Glomerular visceral epithelial cell (primary cell): ENCODE measurements at regions not wholly inside any gene's neighbourhood (a gene's known extent, or its start where the extent isn't known, plus 50 kb on each side); places are given as distances from the start of the nearest gene placed in this dataset.
"Not testable (repeated sequence)": the region's sequence is repeated elsewhere in the genome, so short reads cannot be mapped to it uniquely, and the experiment has no call there.

Experiments
- DNase-seq: peaks from one replicate; pipeline ENCODE4 v3.0.0-alpha.2; 2016; ENCODE audit errors: extremely low spot score

GRCh38 chr18:10141559-10141958 is 227.7 kb downstream of the VAPA start:
- DNase-seq, result no peak

GRCh38 chr18:10142056-10142455 is 228.2 kb downstream of the VAPA start:
- DNase-seq, result no peak

- DNase-seq, result no peak
Measured at GRCh38 chr18:10142496-10143160, 228.8 kb downstream of the VAPA start.

DNA sequence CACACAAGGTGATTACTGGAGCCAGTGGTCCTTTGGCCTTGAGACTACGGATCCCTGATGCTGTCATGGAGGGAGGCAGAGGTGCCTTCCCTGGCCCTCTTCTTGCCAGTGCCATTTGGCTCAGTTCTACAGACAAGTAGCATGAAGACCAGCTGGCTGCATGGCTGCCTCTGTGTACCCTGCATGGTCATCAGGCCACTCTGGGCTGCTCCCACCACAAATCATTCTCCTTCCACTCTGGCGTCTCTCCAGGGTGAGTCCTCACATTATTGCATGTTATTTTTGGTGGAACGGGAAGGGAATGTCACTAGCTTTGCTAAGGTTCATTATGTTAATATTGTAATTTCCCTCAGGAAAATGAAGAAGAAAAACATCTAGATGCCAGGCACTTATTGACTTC is 229.8 kb downstream of the VAPA start:
- DNase-seq, result no peak

- no peak for DNase-seq
Measured at GRCh38 chr18:10145546-10145945, 231.7 kb downstream of the VAPA start.

DNA sequence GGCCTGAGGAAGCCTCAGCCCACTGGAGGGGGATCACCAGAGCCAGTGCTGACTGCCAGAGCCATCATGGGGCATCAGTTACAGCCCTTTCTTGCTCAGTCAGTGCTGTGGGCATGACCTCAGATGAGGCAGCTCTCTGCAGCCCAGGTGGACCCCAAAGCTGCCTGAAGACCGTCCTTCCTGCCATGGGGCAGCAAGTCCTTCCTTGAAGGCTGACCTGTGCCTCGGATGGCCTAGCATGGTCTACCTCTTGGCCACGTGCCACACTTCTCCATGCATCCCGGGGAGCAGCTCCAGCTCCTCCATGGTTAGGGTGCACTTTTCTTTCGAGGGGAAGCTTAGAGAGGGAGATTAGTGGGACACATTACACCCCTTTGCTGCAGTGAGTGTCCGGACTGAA is 233.4 kb downstream of the VAPA start:
- no peak for DNase-seq

- no peak for DNase-seq
Measured at GRCh38 chr18:10147752-10148151, 233.9 kb downstream of the VAPA start.

DNA sequence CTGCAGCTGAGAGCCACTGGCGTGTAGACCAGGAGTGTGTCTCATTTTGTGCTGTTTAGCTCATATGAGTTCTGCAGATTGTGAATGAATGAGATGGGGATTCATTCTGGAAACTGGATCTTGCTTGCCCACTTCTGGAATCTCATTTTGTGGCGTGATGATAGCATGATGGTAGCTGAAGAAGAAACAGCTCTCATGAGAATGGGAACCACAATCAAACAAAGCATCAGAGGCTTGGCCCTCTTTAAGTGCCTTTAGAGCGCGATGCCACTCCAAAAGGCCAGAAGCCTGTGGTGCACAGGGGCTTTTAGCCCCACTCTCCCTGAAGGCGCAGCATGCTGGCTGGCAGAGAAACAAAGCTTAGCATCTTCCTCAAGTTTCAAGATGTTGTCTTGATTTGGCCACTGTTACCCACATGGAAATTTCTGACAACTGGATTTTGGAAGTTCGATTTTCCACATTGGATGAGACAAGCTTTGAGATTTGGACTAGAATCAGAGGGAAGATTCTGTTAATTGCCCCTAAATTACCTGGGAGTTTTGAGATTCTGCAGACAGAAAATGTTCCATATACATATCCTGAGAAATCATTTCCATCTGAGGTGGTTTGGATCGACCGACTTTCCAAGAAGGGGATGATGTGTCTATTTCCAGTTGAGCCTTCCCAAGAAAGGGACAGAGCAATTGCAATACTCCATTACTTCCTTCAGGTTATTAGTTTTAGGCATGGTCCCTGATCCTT is 234.5 kb downstream of the VAPA start:
- no peak for DNase-seq

- DNase-seq, result no peak
Measured at GRCh38 chr18:10149768-10150556, 236.1 kb downstream of the VAPA start.

DNA sequence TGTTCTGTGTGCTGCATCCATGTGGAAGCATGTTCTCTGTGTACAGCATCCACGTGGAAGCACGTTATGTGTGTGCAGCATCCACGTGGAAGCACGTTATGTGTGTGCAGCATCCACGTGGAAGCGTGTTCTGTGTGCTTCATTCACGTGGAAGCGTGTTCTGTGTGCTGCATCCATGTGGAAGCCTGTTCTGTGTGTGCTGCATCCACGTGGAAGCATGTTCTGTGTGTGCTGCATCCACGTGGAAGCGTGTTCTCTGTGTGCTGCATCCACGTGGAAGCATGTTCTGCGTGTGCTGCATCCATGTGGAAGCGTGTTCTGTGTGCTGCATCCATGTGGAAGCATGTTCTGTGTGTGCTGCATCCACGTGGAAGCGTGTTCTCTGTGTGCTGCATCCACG is 236.8 kb downstream of the VAPA start:
- DNase-seq, result not testable (repeated sequence)

GRCh38 chr18:10152475-10152874 is 238.7 kb downstream of the VAPA start:
- DNase-seq, result no peak

- DNase-seq, result no peak
Measured at GRCh38 chr18:10153924-10154752, 240.3 kb downstream of the VAPA start.

GRCh38 chr18:10157706-10158105 is 243.9 kb downstream of the VAPA start:
- no peak for DNase-seq

DNA sequence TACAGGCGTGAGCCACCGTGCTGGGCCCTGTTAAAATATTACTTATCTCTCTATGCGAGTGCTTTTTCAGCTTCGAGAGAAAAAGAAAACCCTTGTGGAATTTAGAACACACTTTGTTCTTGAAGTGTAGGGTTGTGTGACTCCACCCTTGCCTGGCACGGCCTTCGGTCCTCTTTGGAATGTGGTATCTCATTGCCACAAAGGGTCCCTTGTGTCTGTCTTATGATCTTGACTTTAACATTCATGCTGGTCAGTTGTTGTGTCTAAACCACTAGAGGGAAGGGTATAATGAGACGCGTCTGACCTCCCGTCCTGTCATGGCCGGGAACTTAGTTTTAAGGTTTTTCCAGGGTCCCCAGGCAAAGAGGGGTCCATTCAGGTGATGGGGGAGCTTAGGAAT is 246.4 kb downstream of the VAPA start:
- DNase-seq, result no peak

- DNase-seq, result no peak
Measured at GRCh38 chr18:10161315-10161714, 247.5 kb downstream of the VAPA start.

DNA sequence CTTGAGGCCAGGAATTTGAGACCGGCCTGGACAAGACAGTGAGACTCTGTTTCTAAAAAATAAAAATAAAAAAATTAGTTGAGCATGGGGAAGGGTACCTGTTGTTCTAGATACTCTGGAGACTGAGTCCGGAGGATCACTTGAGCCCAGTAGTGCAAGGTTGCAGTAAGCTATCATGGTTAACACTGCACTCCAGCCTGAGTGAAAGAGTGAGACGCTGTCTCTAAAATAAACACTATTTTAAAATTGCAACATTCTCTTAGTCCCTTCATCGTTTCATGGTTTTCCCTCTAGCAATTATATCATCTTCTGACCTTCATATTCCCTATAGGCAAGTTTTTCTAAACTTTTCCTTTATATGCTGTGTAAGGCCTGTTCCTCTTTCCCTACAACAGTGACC is 248.5 kb downstream of the VAPA start:
- no peak for DNase-seq

DNA sequence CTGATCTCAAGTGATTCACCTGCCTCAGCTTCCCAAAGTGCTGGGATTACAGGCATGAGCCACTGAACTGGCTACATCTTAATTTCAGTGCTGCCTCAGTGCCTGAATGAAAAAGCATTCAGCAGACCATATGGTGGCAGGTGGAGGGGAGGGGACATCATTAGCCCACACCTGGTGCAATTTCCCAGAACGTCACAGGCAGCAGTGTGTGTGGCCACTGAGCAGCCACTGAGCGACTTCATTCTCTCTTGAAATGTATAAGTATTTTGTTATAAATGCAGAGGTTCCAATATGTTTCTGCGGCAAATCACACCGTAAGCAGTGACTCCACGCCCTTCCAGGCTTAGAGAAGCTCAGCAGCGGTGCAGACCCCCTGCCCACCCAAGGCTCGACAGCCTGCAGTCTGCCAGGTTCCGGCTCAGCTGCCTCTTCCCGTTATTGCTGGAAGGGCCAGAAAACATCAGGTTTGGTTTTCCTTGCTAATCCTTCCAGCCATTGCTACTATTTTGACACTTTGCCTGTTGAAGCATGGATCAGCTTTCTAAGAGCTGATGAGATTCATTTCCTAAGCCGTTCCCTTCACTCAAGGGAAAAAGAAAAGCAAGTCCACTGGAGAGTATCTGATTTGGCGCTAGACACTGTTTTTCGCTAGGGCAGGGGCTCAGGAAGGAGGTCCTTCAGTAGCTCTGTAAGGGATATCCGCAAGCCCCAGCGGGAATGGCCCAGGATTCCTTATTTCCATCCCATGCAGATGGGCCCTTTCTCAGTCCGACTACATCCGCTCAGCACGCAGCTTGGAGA is 250.7 kb downstream of the VAPA start:
- DNase-seq, result no peak

DNA sequence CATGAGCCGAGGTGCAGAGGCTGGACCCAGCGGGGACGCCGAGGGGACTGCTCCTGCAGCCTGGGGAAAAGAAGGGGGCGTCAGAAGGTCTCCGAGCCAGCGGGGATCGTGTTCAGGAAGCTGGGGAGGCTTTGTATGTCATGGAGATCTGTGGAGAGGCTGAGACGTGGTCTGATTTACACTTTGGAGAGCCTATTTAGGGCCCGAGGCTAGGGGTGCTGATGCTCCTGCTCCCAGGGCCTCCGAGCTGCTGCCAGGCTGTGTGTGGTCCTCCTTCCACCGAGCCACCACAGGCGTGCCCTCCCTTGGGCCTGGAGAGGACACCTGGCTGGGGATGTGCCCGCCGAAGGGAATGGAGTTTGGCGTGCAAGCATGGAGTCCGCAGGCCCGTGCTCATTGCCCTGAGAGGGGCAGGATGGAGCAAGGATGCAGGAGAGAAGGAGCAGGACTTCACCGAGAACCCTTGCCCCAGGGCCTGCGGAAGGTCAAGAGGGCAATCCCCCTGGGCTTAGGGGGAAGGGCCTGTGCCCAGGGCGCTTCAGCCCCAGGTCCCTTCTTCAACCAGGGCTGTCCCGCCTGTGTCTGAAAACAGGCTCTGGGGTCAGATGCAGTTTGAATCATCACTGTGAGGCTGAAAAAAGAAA is 252.5 kb downstream of the VAPA start:
- DNase-seq, result no peak

- DNase-seq, result no peak
Measured at GRCh38 chr18:10167759-10168158, 253.9 kb downstream of the VAPA start.

- no peak for DNase-seq
Measured at GRCh38 chr18:10168477-10168876, 254.7 kb downstream of the VAPA start.
